ENCODE measurements at regions not wholly inside any gene's neighbourhood (a gene's known extent, or its start where the extent isn't known, plus 50 kb on each side); places are given as distances from the start of the nearest gene placed in this dataset.

- TF ChIP-seq NFE2L2 (IDR thresholded peaks at IDR 0.05; ENCODE audit: low read depth, low read length) = no peak
- TF ChIP-seq, protein P1, sequence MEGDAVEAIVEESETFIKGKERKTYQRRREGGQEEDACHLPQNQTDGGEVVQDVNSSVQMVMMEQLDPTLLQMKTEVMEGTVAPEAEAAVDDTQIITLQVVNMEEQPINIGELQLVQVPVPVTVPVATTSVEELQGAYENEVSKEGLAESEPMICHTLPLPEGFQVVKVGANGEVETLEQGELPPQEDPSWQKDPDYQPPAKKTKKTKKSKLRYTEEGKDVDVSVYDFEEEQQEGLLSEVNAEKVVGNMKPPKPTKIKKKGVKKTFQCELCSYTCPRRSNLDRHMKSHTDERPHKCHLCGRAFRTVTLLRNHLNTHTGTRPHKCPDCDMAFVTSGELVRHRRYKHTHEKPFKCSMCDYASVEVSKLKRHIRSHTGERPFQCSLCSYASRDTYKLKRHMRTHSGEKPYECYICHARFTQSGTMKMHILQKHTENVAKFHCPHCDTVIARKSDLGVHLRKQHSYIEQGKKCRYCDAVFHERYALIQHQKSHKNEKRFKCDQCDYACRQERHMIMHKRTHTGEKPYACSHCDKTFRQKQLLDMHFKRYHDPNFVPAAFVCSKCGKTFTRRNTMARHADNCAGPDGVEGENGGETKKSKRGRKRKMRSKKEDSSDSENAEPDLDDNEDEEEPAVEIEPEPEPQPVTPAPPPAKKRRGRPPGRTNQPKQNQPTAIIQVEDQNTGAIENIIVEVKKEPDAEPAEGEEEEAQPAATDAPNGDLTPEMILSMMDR (conservative IDR thresholded peaks at IDR 0.05; ENCODE audit: low read depth, low read length) = no peak
- no peak for TF ChIP-seq POLR2A (IDR thresholded peaks at IDR 0.05; ENCODE audit: low read depth, low read length)
- no peak for TF ChIP-seq RAD21 (IDR thresholded peaks at IDR 0.05; ENCODE audit: low read length)
- no peak for TF ChIP-seq MXI1 (IDR thresholded peaks at IDR 0.05; ENCODE audit: borderline replicate concordance, low read depth, low read length)
- no peak for TF ChIP-seq FOS (IDR thresholded peaks at IDR 0.05; ENCODE audit: low read depth, low read length)
- no peak for TF ChIP-seq CHD1 (IDR thresholded peaks at IDR 0.05; ENCODE audit: low read depth, low read length)
- TF ChIP-seq, protein P2, sequence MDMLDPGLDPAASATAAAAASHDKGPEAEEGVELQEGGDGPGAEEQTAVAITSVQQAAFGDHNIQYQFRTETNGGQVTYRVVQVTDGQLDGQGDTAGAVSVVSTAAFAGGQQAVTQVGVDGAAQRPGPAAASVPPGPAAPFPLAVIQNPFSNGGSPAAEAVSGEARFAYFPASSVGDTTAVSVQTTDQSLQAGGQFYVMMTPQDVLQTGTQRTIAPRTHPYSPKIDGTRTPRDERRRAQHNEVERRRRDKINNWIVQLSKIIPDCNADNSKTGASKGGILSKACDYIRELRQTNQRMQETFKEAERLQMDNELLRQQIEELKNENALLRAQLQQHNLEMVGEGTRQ (IDR thresholded peaks at IDR 0.05; ENCODE audit: low read depth, low read length) = no peak
- TF ChIP-seq RCOR1 (IDR thresholded peaks at IDR 0.05; ENCODE audit: insufficient replicate concordance, low read length) = no peak
Measured at GRCh38 chr5:175116466-175117048, 327.4 kb downstream of the DRD1 start.
